CD4-positive, alpha-beta T cell treated with Interleukin-1 beta for 1 hour (primary cell): ENCODE measurements at regions not wholly inside any gene's neighbourhood (a gene's known extent, or its start where the extent isn't known, plus 50 kb on each side); places are given as distances from the start of the nearest gene placed in this dataset.

Experiments
- DNase-seq, 2 donors: peaks; one replicate each; pipeline ENCODE4 v3.0.0-alpha.2; 2020 to 2022

GRCh38 chr20:12305188-12305950 lies 387.7 kb downstream of the BTBD3 start:
- no peak for DNase-seq

GRCh38 chr20:12306107-12306506 lies 388.4 kb downstream of the BTBD3 start:
- DNase-seq, result no peak

- no peak for DNase-seq
Observed at GRCh38 chr20:12311094-12311865, 393.6 kb downstream of the BTBD3 start.

- DNase-seq, result no peak
Observed at GRCh38 chr20:12315652-12316051, 398.0 kb downstream of the BTBD3 start.

GRCh38 chr20:12316794-12317193 lies 399.1 kb downstream of the BTBD3 start:
- DNase-seq, result no peak

GRCh38 chr20:12317433-12317832 lies 399.7 kb downstream of the BTBD3 start:
- no peak for DNase-seq

- no peak for DNase-seq
Observed at GRCh38 chr20:12318043-12318442, 400.4 kb downstream of the BTBD3 start.

- DNase-seq, result no peak
Observed at GRCh38 chr20:12321736-12322135, 404.0 kb downstream of the BTBD3 start.

GRCh38 chr20:12327205-12327604 lies 409.5 kb downstream of the BTBD3 start:
- no peak for DNase-seq

GRCh38 chr20:12331236-12331635 lies 413.5 kb downstream of the BTBD3 start:
- no peak for DNase-seq

GRCh38 chr20:12337601-12338000 lies 419.9 kb downstream of the BTBD3 start:
- no peak for DNase-seq

GRCh38 chr20:12345978-12346377 lies 428.3 kb downstream of the BTBD3 start:
- no peak for DNase-seq

- no peak for DNase-seq
Observed at GRCh38 chr20:12353842-12354241, 436.1 kb downstream of the BTBD3 start.

- DNase-seq, result no peak
Observed at GRCh38 chr20:12354725-12355124, 437.0 kb downstream of the BTBD3 start.

- DNase-seq, result no peak
Observed at GRCh38 chr20:12355185-12355584, 437.5 kb downstream of the BTBD3 start.

GRCh38 chr20:12358006-12358654 lies 440.4 kb downstream of the BTBD3 start:
- DNase-seq, result no peak

- DNase-seq, result no peak
Observed at GRCh38 chr20:12358655-12359009, 440.9 kb downstream of the BTBD3 start.

GRCh38 chr20:12371990-12372389 lies 454.3 kb downstream of the BTBD3 start:
- DNase-seq, result no peak

- DNase-seq, result no peak
Observed at GRCh38 chr20:12372557-12372956, 454.9 kb downstream of the BTBD3 start.

- DNase-seq, result no peak
Observed at GRCh38 chr20:12375967-12376366, 458.3 kb downstream of the BTBD3 start.

GRCh38 chr20:12383821-12384220 lies 466.1 kb downstream of the BTBD3 start:
- no peak for DNase-seq

- DNase-seq, result no peak
Observed at GRCh38 chr20:12386821-12387220, 469.1 kb downstream of the BTBD3 start.

GRCh38 chr20:12391099-12391498 lies 473.4 kb downstream of the BTBD3 start:
- DNase-seq, result no peak

GRCh38 chr20:12394786-12395185 lies 477.1 kb downstream of the BTBD3 start:
- DNase-seq, result no peak
